Nucleus accumbens (tissue), 56 donors: ENCODE measurements at regions not wholly inside any gene's neighbourhood (a gene's known extent, or its start where the extent isn't known, plus 50 kb on each side); places are given as distances from the start of the nearest gene placed in this dataset.

Source experiments
- DNase-seq, 56 donors: peaks; one replicate each; lab custom pipeline; 2025; lab: John Stamatoyannopoulos, UW

GRCh38 chr18:53937037-53937436 lies 287.4 kb downstream of the MBD2 start:
- DNase-seq, result no peak

DNA sequence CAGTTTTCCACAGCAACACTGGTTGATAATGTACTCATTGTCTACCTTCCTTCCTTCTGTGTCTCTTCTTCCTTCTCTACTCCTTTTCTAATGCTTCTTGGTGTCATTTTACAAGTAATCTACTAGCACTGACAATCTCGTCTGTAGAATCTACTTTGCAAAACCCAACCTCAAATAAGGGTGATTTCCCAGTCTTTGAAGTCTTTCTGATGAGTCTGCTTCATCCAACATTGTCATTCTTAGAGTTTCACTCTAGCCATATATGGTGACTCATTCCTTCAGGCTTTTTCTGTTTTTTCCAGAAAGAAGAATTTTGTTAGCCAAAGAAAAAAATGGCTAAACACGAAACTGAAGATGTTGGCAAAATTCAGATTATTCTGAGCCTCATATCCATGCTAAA lies 288.7 kb downstream of the MBD2 start:
- DNase-seq, result no peak

DNA sequence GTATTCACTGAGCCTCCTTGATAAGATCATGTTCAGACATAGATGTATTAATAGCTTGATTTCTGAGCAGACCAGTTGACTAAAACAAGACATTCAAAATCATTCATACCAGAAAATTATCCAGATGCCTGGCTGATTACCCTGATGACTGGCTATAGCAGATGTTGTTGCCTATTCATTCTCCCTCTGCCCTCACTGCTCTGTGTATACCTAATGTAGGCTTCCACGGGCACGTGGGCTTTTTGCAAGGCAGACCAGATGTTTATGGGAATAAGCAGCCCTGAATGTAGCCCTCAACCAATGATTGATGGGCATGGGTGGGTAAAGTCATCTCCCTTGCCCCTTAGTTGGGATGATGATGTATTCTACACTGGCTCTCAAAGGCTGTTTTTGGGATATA lies 289.1 kb downstream of the MBD2 start:
- DNase-seq, result no peak

DNA sequence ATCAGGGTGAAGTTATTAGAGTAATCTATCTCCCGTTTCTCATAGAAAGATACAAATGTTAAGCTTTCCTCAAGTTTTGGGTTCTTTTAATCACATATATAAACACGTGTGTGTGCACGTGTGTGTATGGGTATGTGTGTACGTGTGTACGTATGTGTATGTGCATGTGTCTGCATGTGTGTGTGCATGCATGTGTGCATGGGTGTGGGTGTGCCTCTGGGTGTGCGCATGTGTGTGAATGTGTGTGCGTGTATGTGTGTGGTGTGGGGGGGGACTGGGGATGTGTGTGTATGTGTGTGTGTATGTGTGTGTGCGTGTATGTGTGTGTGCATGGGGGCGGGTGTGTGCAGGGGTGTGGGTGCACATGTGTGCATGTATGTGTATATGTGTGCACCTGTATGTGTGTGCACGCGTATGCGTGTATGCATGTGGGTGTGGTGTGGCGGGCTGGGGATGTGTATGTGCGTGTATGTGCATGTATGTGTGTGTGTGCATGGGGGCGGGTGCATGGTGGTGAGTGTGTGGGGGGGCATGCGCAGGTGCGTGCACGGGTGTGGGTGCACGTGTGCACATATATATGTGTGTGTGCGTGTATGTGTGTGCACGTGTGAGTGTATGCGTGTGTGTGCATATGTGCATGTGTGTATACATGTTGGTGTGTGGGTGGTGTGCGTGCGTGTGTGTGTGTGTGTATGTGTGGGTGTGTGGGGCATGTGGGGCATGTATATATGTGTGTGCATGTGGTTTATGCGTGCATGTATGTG lies 304.0 kb downstream of the MBD2 start:
- DNase-seq, result no peak

DNA sequence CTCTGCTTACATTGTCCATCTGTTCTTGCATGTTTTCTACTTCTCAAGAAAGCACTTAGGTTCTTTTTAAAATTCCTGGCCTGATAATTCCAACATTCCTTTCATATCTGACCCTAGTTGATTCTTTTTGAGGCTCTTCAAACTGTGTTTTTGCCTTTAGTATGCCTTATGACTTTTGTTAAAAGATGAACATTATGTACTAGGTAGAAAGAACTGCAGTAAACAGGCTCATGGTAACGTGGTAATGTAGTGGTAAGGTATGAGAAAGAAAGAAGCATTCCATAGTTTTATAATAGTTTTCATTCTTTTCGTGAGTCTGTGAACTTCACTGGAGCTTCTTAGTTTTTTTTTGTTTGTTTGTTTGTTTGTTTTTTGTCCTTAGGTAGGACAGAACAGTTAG lies 306.4 kb downstream of the MBD2 start:
- no peak for DNase-seq

- no peak for DNase-seq
These were observed 313.3 kb downstream of the MBD2 start for GRCh38 chr18:53911200-53911599.

DNA sequence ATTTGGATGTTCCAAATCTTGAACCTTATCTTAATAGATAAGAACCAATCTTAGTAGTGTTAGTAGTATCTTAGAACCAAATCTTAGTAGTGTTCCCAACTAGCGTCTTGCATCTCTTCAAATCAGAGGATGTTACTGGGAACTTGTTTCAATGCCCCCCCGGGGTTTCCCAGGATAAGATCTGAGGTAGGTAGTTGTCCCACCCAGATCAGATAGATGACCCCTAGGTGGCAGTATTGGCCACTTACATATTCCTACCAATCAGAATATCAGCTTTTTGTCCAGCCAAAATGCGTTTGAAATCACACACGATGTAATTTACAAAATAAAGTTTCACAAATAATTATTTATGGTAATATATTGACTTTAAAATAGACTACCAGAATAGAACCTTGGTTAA lies 314.8 kb downstream of the MBD2 start:
- DNase-seq, result no peak

GRCh38 chr18:53907921-53908320 lies 316.5 kb downstream of the MBD2 start:
- no peak for DNase-seq

DNA sequence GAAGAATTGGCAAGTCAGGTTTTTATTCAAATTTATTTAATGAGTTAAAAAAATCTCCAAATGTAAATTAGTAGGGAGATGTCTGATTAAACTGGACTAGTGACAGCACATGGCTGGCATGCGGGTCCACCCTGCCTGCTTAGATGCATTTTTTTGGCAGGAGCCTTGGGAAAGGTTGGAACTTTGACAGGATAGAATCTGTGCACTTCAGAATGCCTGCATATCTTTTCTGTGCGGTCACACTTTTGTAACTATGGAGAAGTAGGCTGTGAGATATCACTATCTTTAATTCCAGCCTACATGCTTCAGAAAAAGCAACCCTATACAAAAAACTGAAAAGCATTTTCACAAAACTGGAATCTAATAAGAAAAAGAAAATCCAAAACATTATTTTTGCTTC lies 317.8 kb downstream of the MBD2 start:
- DNase-seq, result no peak

DNA sequence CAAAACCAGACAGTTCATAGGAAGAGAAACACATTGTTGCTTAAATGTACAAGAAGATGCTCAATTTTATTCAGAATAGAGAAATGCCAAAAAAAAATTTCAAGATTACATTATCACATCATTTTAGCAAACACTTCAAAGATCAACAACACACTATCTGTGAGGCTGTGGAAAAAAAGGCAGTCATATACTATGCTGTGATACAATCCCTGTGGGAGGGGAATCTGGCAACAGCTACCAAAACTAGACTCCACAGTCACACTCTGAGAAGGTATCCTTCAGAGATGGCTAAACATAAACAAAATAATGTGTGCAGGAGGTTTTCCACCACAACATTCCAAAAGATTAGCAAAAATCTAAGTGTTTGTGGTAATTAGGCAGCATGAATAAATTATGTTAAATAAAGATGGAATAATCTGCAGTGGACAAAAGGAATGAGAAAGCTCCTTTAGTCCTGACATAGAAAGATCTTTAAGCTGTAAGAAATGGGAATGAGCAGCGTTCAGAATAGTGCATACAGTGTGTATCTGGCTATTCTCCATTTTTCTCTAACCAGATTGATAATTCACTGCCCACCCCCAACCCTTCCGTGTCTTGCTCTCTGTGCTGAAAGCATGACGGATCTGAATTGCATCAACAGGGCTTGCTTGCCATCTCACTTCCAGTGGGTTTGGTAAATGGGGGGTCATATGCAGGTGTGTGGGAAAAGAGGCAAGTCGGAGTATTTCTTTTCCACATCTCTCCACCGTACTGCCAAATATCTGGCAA lies 329.6 kb downstream of the MBD2 start:
- no peak for DNase-seq

- DNase-seq, result no peak
These were observed 337.0 kb downstream of the MBD2 start for GRCh38 chr18:53887447-53887846.

DNA sequence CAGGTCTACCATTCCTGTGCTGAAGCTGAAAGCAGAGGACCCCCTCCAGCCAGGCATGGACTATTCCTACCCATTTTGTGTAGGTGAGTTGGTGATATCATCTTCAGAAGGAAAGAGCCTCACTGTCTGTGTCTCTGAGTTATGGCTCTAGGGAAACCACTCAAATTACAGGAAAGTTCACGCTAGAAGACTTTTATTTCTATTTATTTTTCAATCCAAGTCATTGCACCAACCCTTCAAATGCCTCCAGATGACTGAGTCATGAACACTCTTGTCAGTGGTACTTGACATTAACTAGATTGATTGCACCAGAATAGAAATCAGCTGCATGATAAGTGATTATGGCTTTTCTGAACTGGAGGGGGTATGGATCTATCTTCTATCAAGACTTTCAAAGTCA lies 338.4 kb downstream of the MBD2 start:
- no peak for DNase-seq

DNA sequence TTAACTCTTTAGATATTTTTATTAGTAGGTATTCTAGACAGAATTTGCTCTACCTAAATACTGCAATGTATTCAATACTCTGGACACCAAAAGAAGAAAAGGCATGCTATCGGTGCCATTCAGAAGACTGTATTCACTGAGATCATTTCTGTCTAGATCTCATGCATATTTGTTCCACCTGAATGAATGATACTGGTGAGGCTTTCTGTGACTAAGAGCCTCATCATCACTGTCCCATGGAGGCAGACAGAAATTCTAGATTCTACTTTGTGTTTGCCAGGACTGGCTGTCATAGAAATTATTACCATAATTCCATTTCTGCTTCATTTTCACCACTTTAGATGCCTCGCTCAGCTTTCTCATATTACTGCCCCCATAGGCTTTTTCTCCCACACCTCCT lies 340.7 kb downstream of the MBD2 start:
- no peak for DNase-seq

- DNase-seq, result no peak
These were observed 350.4 kb downstream of the MBD2 start for GRCh38 chr18:53874103-53874502.

- DNase-seq, result no peak
These were observed 359.7 kb downstream of the MBD2 start for GRCh38 chr18:53864770-53865169.

- DNase-seq, result no peak
These were observed 361.5 kb downstream of the MBD2 start for GRCh38 chr18:53862921-53863320.

GRCh38 chr18:53861185-53861584 lies 363.3 kb downstream of the MBD2 start:
- no peak for DNase-seq

DNA sequence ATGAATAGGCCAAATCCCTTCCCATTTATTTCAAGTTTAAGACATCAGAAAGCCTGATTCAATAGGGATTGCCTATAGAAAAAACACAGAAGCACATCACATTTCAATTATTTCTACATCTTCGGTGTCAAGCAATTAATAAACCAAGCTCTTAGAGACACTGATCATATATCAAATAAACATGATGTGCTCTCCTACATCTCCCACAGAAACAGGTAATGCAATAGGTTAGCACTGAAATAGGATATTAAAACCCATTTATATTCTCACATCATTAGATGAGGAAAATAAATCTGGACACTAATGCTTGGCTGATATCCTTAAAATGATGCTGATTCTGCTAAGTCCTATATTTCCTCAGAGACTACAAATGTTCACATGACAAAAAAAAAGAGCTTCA lies 364.7 kb downstream of the MBD2 start:
- DNase-seq, result no peak

- no peak for DNase-seq
These were observed 373.6 kb downstream of the MBD2 start for GRCh38 chr18:53850902-53851301.

GRCh38 chr18:53843763-53844162 lies 380.7 kb downstream of the MBD2 start:
- no peak for DNase-seq

- no peak for DNase-seq
These were observed 381.2 kb downstream of the MBD2 start for GRCh38 chr18:53843113-53843760.

DNA sequence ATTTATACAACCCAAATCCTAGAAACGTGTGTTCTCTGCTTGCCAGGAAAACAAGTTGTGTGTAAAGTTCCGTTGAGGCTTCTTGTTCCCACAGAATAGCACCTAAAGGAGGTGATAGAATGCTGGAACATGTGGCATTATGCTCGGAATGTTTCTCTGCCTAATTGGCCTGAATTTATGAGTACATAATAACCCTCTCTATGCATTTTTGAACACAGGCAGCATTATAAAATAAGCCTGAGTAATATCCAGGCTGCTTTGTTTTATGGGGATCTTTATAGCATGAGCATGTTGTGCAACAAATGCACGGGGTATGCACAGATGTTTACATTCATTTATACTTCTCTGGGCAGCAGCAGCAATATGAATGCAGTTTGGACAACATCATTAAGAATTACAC lies 385.7 kb downstream of the MBD2 start:
- DNase-seq, result no peak
